ENCODE measurements at regions not wholly inside any gene's neighbourhood (a gene's known extent, or its start where the extent isn't known, plus 50 kb on each side); places are given as distances from the start of the nearest gene placed in this dataset.

GRCh38 chr7:55279080-55279845, 85.9 kb upstream of the LANCL2 start:
- Histone ChIP-seq H3K9me3 (ENCODE audit: low read length) (no peaks in the 10 kb centered on the region), H3K79me2 (ENCODE audit: insufficient read depth, low read depth, low read length) (no peaks in the 10 kb centered on the region), H3K4me3 (ENCODE audit: low read depth, low read length, poor library complexity, severe bottlenecking) (no peak overlapping the region), H4K20me1 (ENCODE audit: insufficient read depth, low read length) (no peaks in the 10 kb centered on the region), H3K4me2 (ENCODE audit: low read length) (no peak overlapping the region), H3K36me3 (ENCODE audit: insufficient read depth, low read length) (no peaks in the 10 kb centered on the region), H3K4me1 (ENCODE audit: insufficient read depth, low read length, poor library complexity, severe bottlenecking) (no peaks in the 10 kb centered on the region), H3K9me2 (ENCODE audit: insufficient read depth, low read length) (no peaks in the 10 kb centered on the region), H2AFZ (ENCODE audit: low read length) (no peak overlapping the region), H3K27ac (ENCODE audit: low read depth, low read length, poor library complexity, severe bottlenecking) (no peak overlapping the region)
- no peak for DNase-seq (ENCODE audit: low spot score)
- no TSS peak for BruUV-seq (replicated peaks)
- intact Hi-C loops (cut with micrococcal nuclease; ENCODE audit: unreplicated experiment), result no loop called here
- POLR2A ChIA-PET, result no interaction called here
- CTCF ChIA-PET (ENCODE audit: unreplicated experiment), result interaction anchor here (1.3 kb wide), 1 partner anchor 134 kb away, joined by 5 read pairs; no protein-coding TSS in a partner anchor
- TF ChIP-seq EZH2phosphoT487 (IDR thresholded peaks at IDR 0.05; ENCODE audit: borderline replicate concordance, low read depth, low read length), result no peak
- no peak for TF ChIP-seq CTCF (conservative IDR thresholded peaks at IDR 0.05; ENCODE audit: low read length)

GRCh38 chr7:55280031-55280454, 85.1 kb upstream of the LANCL2 start:
- H3K4me3 ChIP-seq (ENCODE audit: low read depth, low read length, poor library complexity, severe bottlenecking), result no peak overlapping the region
- intact Hi-C loops (cut with micrococcal nuclease; ENCODE audit: unreplicated experiment), result loop anchor here (1.0 to 5.0 kb wide), 4 partner anchors 87 to 313 kb away; partner anchors contain the start of gene LANCL2
- peak overlapping the region; percentile 10; the same call in 1 of the 2 replicates for H2AFZ ChIP-seq (ENCODE audit: low read length)
- TF ChIP-seq EZH2phosphoT487 (IDR thresholded peaks at IDR 0.05; ENCODE audit: borderline replicate concordance, low read depth, low read length) (no peak), CTCF (conservative IDR thresholded peaks at IDR 0.05; ENCODE audit: low read length) (peak; percentile 83)
- DNase-seq (ENCODE audit: low spot score), result peak; percentile 76
- H3K4me1 ChIP-seq (ENCODE audit: insufficient read depth, low read length, poor library complexity, severe bottlenecking), result no peaks in the 10 kb centered on the region
- BruUV-seq (replicated peaks), result no TSS peak
- ChIA-PET POLR2A (no interaction called here), CTCF (ENCODE audit: unreplicated experiment) (interaction anchor here (0.6 to 1.3 kb wide), 2 partner anchors 34 to 133 kb away, joined by 3 to 5 read pairs; no protein-coding TSS in a partner anchor)
- H3K9me3 ChIP-seq (ENCODE audit: low read length), result no peaks in the 10 kb centered on the region
- no peaks in the 10 kb centered on the region for H3K9me2 ChIP-seq (ENCODE audit: insufficient read depth, low read length)
- no peak overlapping the region for H3K4me2 ChIP-seq (ENCODE audit: low read length)
- no peak overlapping the region for H3K27ac ChIP-seq (ENCODE audit: low read depth, low read length, poor library complexity, severe bottlenecking)
- no peaks in the 10 kb centered on the region for H3K79me2 ChIP-seq (ENCODE audit: insufficient read depth, low read depth, low read length)
- no peaks in the 10 kb centered on the region for H4K20me1 ChIP-seq (ENCODE audit: insufficient read depth, low read length)
- no peaks in the 10 kb centered on the region for H3K36me3 ChIP-seq (ENCODE audit: insufficient read depth, low read length)

- no peaks in the 10 kb centered on the region for H3K9me2 ChIP-seq (ENCODE audit: insufficient read depth, low read length)
- no peak overlapping the region for H3K4me3 ChIP-seq (ENCODE audit: low read depth, low read length, poor library complexity, severe bottlenecking)
- TF ChIP-seq CTCF (conservative IDR thresholded peaks at IDR 0.05; ENCODE audit: low read length) (no peak), EZH2phosphoT487 (IDR thresholded peaks at IDR 0.05; ENCODE audit: borderline replicate concordance, low read depth, low read length) (no peak)
- no peaks in the 10 kb centered on the region for H3K36me3 ChIP-seq (ENCODE audit: insufficient read depth, low read length)
- no peaks in the 10 kb centered on the region for H3K9me3 ChIP-seq (ENCODE audit: low read length)
- no peaks in the 10 kb centered on the region for H3K4me1 ChIP-seq (ENCODE audit: insufficient read depth, low read length, poor library complexity, severe bottlenecking)
- H3K79me2 ChIP-seq (ENCODE audit: insufficient read depth, low read depth, low read length), result no peaks in the 10 kb centered on the region
- no peak overlapping the region for H3K27ac ChIP-seq (ENCODE audit: low read depth, low read length, poor library complexity, severe bottlenecking)
- BruUV-seq (replicated peaks), result no TSS peak
- H3K4me2 ChIP-seq (ENCODE audit: low read length), result no peak overlapping the region
- DNase-seq (ENCODE audit: low spot score), result no peak
- ChIA-PET CTCF (ENCODE audit: unreplicated experiment) (no interaction called here), POLR2A (no interaction called here)
- H2AFZ ChIP-seq (ENCODE audit: low read length), result no peak overlapping the region
- H4K20me1 ChIP-seq (ENCODE audit: insufficient read depth, low read length), result no peaks in the 10 kb centered on the region
- intact Hi-C loops (cut with micrococcal nuclease; ENCODE audit: unreplicated experiment), result loop anchor here (1.0 kb wide), 1 partner anchor 18 kb away; no protein-coding TSS in a partner anchor
Measured at GRCh38 chr7:55285665-55286064, 79.5 kb upstream of the LANCL2 start.

All from OCI-LY7 (cell line).